GM12865 (cell line): ENCODE measurements at regions not wholly inside any gene's neighbourhood (a gene's known extent, or its start where the extent isn't known, plus 50 kb on each side); places are given as distances from the start of the nearest gene placed in this dataset.

ENCODE experiments used
- DNase-seq: peaks from one replicate; pipeline ENCODE4 v3.0.0; 2010; ENCODE audit warnings: low read depth
- H3K4me3 ChIP-seq: 2 replicates; pipeline ENCODE4 v1.5.1; 2011; ENCODE audit warnings: mild to moderate bottlenecking, low read depth, low read length, control low read depth
- CTCF ChIP-seq: IDR thresholded peaks from 2 replicates; pipeline ENCODE4 v1.5.1; 2011; ENCODE audit warnings: low read length, control low read depth, low read depth, inconsistent platforms; ENCODE audit not compliant: insufficient read depth; ENCODE audit errors: missing control alignments

GRCh38 chr5:29853711-29854220, 1339.7 kb upstream of the CDH6 start:
- no peak overlapping the region for H3K4me3 ChIP-seq

GRCh38 chr5:29852329-29852728, 1341.2 kb upstream of the CDH6 start:
- no peak for TF ChIP-seq CTCF
- H3K4me3 ChIP-seq, result no peak overlapping the region
- DNase-seq, result no peak

More at GRCh38 chr5:29853711-29854220, 1339.7 kb upstream of the CDH6 start:
- DNase-seq, result no peak
- no peak for TF ChIP-seq CTCF

GRCh38 chr5:29845206-29845605, 1348.3 kb upstream of the CDH6 start:
- no peak overlapping the region for H3K4me3 ChIP-seq
- TF ChIP-seq CTCF, result no peak
- DNase-seq, result no peak

GRCh38 chr5:29833394-29833793, 1360.1 kb upstream of the CDH6 start:
- no peak for TF ChIP-seq CTCF
- DNase-seq, result no peak
- no peak overlapping the region for H3K4me3 ChIP-seq

GRCh38 chr5:29822521-29822920, 1371.0 kb upstream of the CDH6 start:
- no peak for TF ChIP-seq CTCF
- no peak overlapping the region for H3K4me3 ChIP-seq
- no peak for DNase-seq

GRCh38 chr5:29811914-29812679, 1381.4 kb upstream of the CDH6 start:
- no peak for TF ChIP-seq CTCF
- DNase-seq, result no peak
- H3K4me3 ChIP-seq, result no peak overlapping the region

GRCh38 chr5:29805804-29806203, 1387.7 kb upstream of the CDH6 start:
- no peak for TF ChIP-seq CTCF
- H3K4me3 ChIP-seq, result no peak overlapping the region
- DNase-seq, result no peak
